Endothelial cell of umbilical vein (primary cell): ENCODE measurements at regions not wholly inside any gene's neighbourhood (a gene's known extent, or its start where the extent isn't known, plus 50 kb on each side); places are given as distances from the start of the nearest gene placed in this dataset.

Experiments
- BruUV-seq: library from RNA; stranded (reverse); fragments of 400-500 nt; replicated peaks from 2 replicates; lab custom pipeline; 2021; lab: Mats Ljungman, UMichigan
- CTCF ChIA-PET: fragments of 300-600, 350-600 bp; sonication (Branson Sonifier 250); formaldehyde crosslinking; loops from one replicate; lab custom pipeline; 2021; ENCODE audit warnings: antibody characterized with exemption, inconsistent platforms; lab: Charles Lee
- POLR2A ChIA-PET: fragments of 300-600, 350-600 bp; sonication (Branson Sonifier 250); formaldehyde crosslinking; loops from one replicate; lab custom pipeline; 2021; ENCODE audit warnings: antibody characterized with exemption, inconsistent platforms; lab: Charles Lee
- DNase-seq: peaks from one replicate; pipeline ENCODE4 v3.0.0-alpha.2; 2011; ENCODE audit warnings: low read depth, low spot score
- FAIRE-seq: peaks from 2 replicates; lab custom pipeline; 2011; peaks lifted over from hg19 to GRCh38; lab: Jason Lieb, UNC
- H2AFZ ChIP-seq: 2 replicates; pipeline ENCODE4 v1.6.0; 2012; ENCODE audit warnings: low read depth, low read length, control low read depth, inconsistent platforms
- H3K27ac ChIP-seq: 2 replicates; pipeline ENCODE4 v1.5.1; 2011; ENCODE audit warnings: low read depth, mild to moderate bottlenecking, control low read depth, low read length, moderate library complexity; ENCODE audit not compliant: insufficient read depth
- H3K27me3 ChIP-seq, 2 experiments: 2 replicates each; pipeline versions ENCODE4 v1.6.0 to v1.6.1; 2011; ENCODE audit warnings: low read length in 2 of 2, mixed read lengths in 1 of 2; ENCODE audit not compliant: control insufficient read depth in 2 of 2, insufficient read depth in 2 of 2
- H3K36me3 ChIP-seq, 2 experiments: 2 replicates in 1 of 2; 3 replicates in 1 of 2; pipeline ENCODE4 v1.5.1; 2011; ENCODE audit warnings: low read length in 2 of 2, mild to moderate bottlenecking in 1 of 2, moderate library complexity in 1 of 2; ENCODE audit not compliant: control insufficient read depth in 2 of 2, insufficient read depth in 2 of 2; ENCODE audit errors: extremely low read depth in 1 of 2
- H3K4me1 ChIP-seq: 3 replicates; pipeline ENCODE4 v1.5.1; 2011; ENCODE audit warnings: mild to moderate bottlenecking, low read length; ENCODE audit not compliant: control insufficient read depth, insufficient read depth; ENCODE audit errors: extremely low read depth
- H3K4me2 ChIP-seq: 2 replicates; pipeline ENCODE4 v1.6.1; 2011; ENCODE audit warnings: low read length, control low read depth, mixed read lengths; ENCODE audit not compliant: insufficient read depth
- H3K4me3 ChIP-seq, 3 experiments: fragments of 200-600 bp in 1 of 3; sonication (generic), shearing (Covaris generic) in 1 of 3; replicated peaks in 1 of 3; 2 replicates each; pipeline ENCODE4 v1.5.1; 2011 to 2016; ENCODE audit warnings: control low read depth in 3 of 3, low read length in 3 of 3, mild to moderate bottlenecking in 2 of 3, inconsistent platforms in 1 of 3, low read depth in 1 of 3, moderate library complexity in 1 of 3; ENCODE audit not compliant: insufficient read depth in 1 of 3
- H3K79me2 ChIP-seq: 2 replicates; pipeline ENCODE4 v1.6.0; 2012; ENCODE audit warnings: low read length, inconsistent platforms; ENCODE audit not compliant: control insufficient read depth, insufficient read depth
- H3K9ac ChIP-seq: replicated peaks from 2 replicates; pipeline ENCODE3; 2011; ENCODE audit warnings: low read length, control low read depth; ENCODE audit not compliant: insufficient read depth; ENCODE audit errors: extremely low read depth
- H3K9me1 ChIP-seq: replicated peaks from 3 replicates; pipeline ENCODE4 v1.6.0; 2011; ENCODE audit warnings: mild to moderate bottlenecking, low read length; ENCODE audit not compliant: control insufficient read depth, insufficient read depth; ENCODE audit errors: extremely low read depth
- H3K9me3 ChIP-seq: replicated peaks from 2 replicates; pipeline ENCODE4 v1.5.1; 2012; ENCODE audit warnings: low read length, inconsistent platforms; ENCODE audit not compliant: control insufficient read depth, insufficient read depth
- H4K20me1 ChIP-seq: replicated peaks from 2 replicates; pipeline ENCODE3; 2011; ENCODE audit warnings: mild to moderate bottlenecking, low read length; ENCODE audit not compliant: control insufficient read depth, insufficient read depth; ENCODE audit errors: extremely low read depth
- EZH2 ChIP-seq: IDR thresholded peaks from 2 replicates; pipeline ENCODE4 v1.6.1; 2012; ENCODE audit warnings: borderline replicate concordance, low read depth, mild to moderate bottlenecking, moderate library complexity, low read length, inconsistent platforms; ENCODE audit not compliant: severe bottlenecking
- FOS ChIP-seq: IDR thresholded peaks from 2 replicates; pipeline ENCODE4 v1.6.1; 2011; ENCODE audit warnings: mild to moderate bottlenecking, low read length, moderate library complexity, borderline replicate concordance; ENCODE audit not compliant: insufficient read depth
- GATA2 ChIP-seq: IDR thresholded peaks from 2 replicates; pipeline ENCODE4 v1.7.0; 2011; ENCODE audit warnings: low read depth, mild to moderate bottlenecking, moderate library complexity, mixed read lengths, low read length; ENCODE audit not compliant: insufficient read length, insufficient read depth
- JUN ChIP-seq: IDR thresholded peaks from 2 replicates; pipeline ENCODE4 v1.6.1; 2011; ENCODE audit warnings: borderline replicate concordance, low read depth; ENCODE audit not compliant: insufficient read length, insufficient read depth
- MYC ChIP-seq: IDR thresholded peaks from one replicate; pipeline ENCODE4 v1.6.1; 2011; ENCODE audit warnings: mild to moderate bottlenecking, low read depth, low read length
- POLR2A ChIP-seq: IDR thresholded peaks from 2 replicates; pipeline ENCODE4 v1.6.1; 2012; ENCODE audit warnings: low read depth, mild to moderate bottlenecking, control low read depth, low read length
- POLR2AphosphoS5 ChIP-seq: IDR thresholded peaks from 2 replicates; pipeline ENCODE4 v1.6.1; 2012; ENCODE audit warnings: low read depth, mild to moderate bottlenecking, control low read depth, low read length, moderate library complexity; ENCODE audit not compliant: insufficient read depth
- dilution Hi-C: fragments of 300-500 bp; cut with MboI; formaldehyde crosslinking; loops from one replicate; pipeline ENCODE4 v1.15.0; 2019; ENCODE audit warnings: low sequenced_read_pairs; ENCODE audit not compliant: extremely low pct_ligation_motif_present
- intact Hi-C: fragments of 100-400 bp; cut with micrococcal nuclease; formaldehyde crosslinking; loops from one replicate; pipeline ENCODE4 v1.10.0; 2022
- TF ChIP-seq, protein P1 (sequence below), 2 donors: IDR thresholded peaks; 1 replicate in 1 of 2; 2 replicates in 1 of 2; pipeline ENCODE4 v1.5.1; 2011; ENCODE audit warnings: low read length in 2 of 2, mild to moderate bottlenecking in 2 of 2, moderate library complexity in 2 of 2, control low read depth in 1 of 2, inconsistent platforms in 1 of 2, low read depth in 1 of 2; ENCODE audit not compliant: insufficient read depth in 1 of 2; ENCODE audit errors: extremely low read depth in 1 of 2
- TF ChIP-seq, protein P2 (sequence below): IDR thresholded peaks from 2 replicates; pipeline ENCODE4 v1.6.1; 2011; ENCODE audit not compliant: insufficient read depth, insufficient read length

DNA sequence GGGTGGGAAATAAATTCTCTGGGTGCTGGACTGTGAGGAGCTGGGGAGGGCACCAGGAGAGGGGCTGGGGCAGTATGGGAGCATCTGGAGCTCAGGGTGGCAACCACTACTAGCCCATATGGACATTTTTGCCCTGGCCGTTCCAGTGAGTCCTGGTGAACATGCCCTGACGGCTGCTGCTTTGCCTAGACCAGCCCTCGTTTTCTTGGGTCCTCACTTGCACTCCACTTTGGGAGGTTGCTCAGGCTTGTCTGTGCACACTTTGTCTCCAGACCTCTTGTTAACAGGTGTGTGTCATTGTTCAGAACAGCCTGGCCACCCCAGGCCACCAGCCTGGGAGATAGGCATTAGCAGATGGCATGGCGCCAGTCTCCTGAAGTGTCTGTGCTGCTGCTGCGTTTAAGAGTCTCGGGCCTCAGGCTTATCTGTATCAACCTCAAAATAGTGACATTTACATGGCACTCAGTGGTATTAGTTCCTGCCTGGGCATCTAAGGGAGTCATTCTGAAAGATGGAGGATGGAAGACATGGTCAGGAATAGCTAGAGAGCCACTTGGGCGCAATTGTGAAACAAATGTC, 190.5 kb downstream of the PTPRU start:
- Histone ChIP-seq H3K4me1 (no peaks in the 10 kb centered on the region), H3K36me3 (no peaks in the 10 kb centered on the region), H3K27ac (no peak overlapping the region), H3K4me3 (no peak overlapping the region), H3K9me1 (no peaks in the 10 kb centered on the region), H3K27me3 (no peaks in the 10 kb centered on the region), H3K79me2 (no peaks in the 10 kb centered on the region), H4K20me1 (no peaks in the 10 kb centered on the region), H2AFZ (no peak overlapping the region), H3K4me2 (no peak overlapping the region), H3K9ac (no peak overlapping the region), H3K9me3 (no peaks in the 10 kb centered on the region)
- CTCF ChIA-PET = no interaction called here
- no TSS peak for BruUV-seq
- POLR2A ChIA-PET = no interaction called here
- dilution Hi-C loops = no loop called here
- intact Hi-C loops = no loop called here
- FAIRE-seq (no peak), DNase-seq (no peak)
- TF ChIP-seq POLR2AphosphoS5 (no peak), JUN (no peak), POLR2A (no peak), MYC (no peak), GATA2 (no peak), EZH2 (no peak), FOS (no peak)
- TF ChIP-seq, protein P1, sequence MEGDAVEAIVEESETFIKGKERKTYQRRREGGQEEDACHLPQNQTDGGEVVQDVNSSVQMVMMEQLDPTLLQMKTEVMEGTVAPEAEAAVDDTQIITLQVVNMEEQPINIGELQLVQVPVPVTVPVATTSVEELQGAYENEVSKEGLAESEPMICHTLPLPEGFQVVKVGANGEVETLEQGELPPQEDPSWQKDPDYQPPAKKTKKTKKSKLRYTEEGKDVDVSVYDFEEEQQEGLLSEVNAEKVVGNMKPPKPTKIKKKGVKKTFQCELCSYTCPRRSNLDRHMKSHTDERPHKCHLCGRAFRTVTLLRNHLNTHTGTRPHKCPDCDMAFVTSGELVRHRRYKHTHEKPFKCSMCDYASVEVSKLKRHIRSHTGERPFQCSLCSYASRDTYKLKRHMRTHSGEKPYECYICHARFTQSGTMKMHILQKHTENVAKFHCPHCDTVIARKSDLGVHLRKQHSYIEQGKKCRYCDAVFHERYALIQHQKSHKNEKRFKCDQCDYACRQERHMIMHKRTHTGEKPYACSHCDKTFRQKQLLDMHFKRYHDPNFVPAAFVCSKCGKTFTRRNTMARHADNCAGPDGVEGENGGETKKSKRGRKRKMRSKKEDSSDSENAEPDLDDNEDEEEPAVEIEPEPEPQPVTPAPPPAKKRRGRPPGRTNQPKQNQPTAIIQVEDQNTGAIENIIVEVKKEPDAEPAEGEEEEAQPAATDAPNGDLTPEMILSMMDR (IDR thresholded peaks at IDR 0.05; ENCODE audit: extremely low read depth in 1 of 2, insufficient read depth in 1 of 2, low read depth in 1 of 2, low read length in 2 of 2) = no peak
- TF ChIP-seq, protein P2, sequence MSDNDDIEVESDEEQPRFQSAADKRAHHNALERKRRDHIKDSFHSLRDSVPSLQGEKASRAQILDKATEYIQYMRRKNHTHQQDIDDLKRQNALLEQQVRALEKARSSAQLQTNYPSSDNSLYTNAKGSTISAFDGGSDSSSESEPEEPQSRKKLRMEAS = no peak
